ENCODE measurements at regions not wholly inside any gene's neighbourhood (a gene's known extent, or its start where the extent isn't known, plus 50 kb on each side); places are given as distances from the start of the nearest gene placed in this dataset.

DNA sequence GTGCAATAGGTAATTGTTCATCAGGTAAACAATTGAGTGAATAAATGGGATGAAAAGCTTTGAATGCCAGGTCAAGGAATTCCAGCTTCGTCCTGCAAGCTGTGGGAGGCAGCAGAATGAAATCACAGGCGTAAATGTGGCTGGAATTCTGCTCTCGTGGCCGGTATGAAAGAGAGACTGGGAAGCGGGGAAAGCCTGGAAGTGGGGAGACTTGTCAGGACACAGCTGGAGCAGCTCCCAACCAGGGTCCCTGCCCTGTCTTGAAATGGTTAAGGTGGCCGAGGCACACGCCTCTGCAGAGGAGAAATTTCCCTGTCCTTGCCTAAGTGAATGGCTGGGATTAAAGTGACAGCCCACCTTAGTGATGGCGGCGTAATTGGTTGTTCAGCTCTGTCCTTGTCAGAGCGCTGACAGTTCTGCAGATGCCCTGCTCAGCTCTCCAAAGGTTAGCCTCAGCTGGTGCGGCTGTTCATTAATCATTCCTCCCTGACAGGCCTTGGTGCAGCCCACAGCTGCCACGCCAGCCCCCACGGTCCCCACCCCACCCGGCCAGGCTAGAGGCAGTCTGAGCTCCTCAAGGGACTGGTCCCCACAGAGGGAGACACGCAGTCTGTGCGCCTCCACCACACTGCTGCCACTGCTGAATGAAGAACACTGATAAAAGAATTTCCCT is 398.3 kb upstream of the POU3F1 start:
- Histone ChIP-seq H3K9me3 (ENCODE audit: control insufficient read depth, low read length) (no peaks in the 10 kb centered on the region), H3K4me1 (ENCODE audit: control insufficient read depth, insufficient read depth, low read length, poor library complexity, severe bottlenecking) (no peaks in the 10 kb centered on the region), H3K36me3 (ENCODE audit: control insufficient read depth, insufficient read depth, low read length) (no peaks in the 10 kb centered on the region), H3K27ac (ENCODE audit: low read depth, low read length, severe bottlenecking) (no peak overlapping the region), H3K4me3 (ENCODE audit: extremely low read depth, insufficient read depth, low read length, poor library complexity, severe bottlenecking) (no peak overlapping the region)
- 69 to 75% methylated on average over 13 to 15 of the region's 16 CpGs for WGBS, 2 experiments (ENCODE audit: insufficient coverage in 2 of 2)

DNA sequence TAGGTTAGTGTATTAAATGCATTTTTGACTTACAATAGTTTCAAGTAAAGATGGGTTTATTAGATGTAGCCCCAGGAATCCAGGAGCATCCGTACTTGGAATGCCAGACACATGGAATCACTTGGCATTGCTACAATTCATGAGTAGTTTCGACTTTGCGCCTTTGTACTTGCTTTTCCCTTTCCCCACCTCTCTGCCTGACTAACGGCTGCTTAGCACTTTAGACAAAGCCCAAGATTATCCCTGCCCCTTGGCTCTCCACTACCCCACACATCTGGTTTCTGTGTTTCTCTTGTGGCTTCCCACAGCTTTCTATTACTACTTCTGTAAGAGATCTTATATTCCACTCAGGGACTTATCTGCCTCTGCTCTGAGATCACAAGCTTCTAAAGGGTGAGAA is 397.7 kb upstream of the POU3F1 start:
- H3K4me3 ChIP-seq (ENCODE audit: extremely low read depth, insufficient read depth, low read length, poor library complexity, severe bottlenecking): no peak overlapping the region
- H3K27ac ChIP-seq (ENCODE audit: low read depth, low read length, severe bottlenecking): no peak overlapping the region
- H3K9me3 ChIP-seq (ENCODE audit: control insufficient read depth, low read length): no peaks in the 10 kb centered on the region
- WGBS, 2 experiments (ENCODE audit: insufficient coverage in 2 of 2): 42 to 70% methylated on average over 2 to 4 of the region's 4 CpGs
- no peaks in the 10 kb centered on the region for H3K36me3 ChIP-seq (ENCODE audit: control insufficient read depth, insufficient read depth, low read length)
- H3K4me1 ChIP-seq (ENCODE audit: control insufficient read depth, insufficient read depth, low read length, poor library complexity, severe bottlenecking): no peaks in the 10 kb centered on the region

DNA sequence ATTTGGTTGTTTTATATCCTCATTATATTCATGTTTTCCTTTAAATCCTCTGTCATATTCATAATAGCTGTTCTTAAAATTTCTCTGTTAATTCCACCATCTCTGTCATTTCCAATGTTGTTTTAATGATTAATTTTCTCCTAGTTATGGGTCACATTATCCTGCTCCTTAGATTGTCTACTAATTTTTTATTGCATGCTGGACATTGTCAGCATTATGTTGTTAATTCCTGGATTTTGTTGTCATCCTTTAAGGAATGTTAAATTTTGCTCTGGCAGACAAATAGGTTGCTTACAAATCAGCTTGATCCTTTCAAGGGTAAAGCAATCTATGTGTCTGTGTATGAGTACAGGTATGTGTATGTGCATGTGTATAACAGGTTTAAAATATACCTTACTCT is 393.8 kb upstream of the POU3F1 start:
- Histone ChIP-seq H3K36me3 (ENCODE audit: control insufficient read depth, insufficient read depth, low read length) (no peaks in the 10 kb centered on the region), H3K9me3 (ENCODE audit: control insufficient read depth, low read length) (no peaks in the 10 kb centered on the region), H3K4me3 (ENCODE audit: extremely low read depth, insufficient read depth, low read length, poor library complexity, severe bottlenecking) (no peak overlapping the region), H3K4me1 (ENCODE audit: control insufficient read depth, insufficient read depth, low read length, poor library complexity, severe bottlenecking) (no peaks in the 10 kb centered on the region), H3K27ac (ENCODE audit: low read depth, low read length, severe bottlenecking) (no peak overlapping the region)

DNA sequence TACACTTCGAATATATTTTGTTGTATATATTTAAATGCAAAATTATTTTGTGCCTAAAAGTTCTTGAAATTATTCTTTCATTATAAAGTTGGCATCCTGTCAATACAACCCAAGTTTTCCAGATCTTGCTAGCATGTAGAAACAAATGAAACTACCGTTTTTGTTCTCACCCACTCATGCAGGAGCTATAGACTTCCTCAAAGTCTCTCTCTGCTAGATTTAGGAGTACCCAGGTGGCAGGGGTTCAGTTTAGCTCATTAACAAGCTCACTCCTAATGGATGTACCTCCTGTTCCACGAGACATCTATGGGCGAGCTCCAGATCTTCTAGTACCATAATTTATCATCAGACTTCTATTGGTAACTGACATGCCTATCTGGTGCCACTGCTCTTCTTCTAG is 390.2 kb upstream of the POU3F1 start:
- no peaks in the 10 kb centered on the region for H3K36me3 ChIP-seq (ENCODE audit: control insufficient read depth, insufficient read depth, low read length)
- H3K27ac ChIP-seq (ENCODE audit: low read depth, low read length, severe bottlenecking): no peak overlapping the region
- no peak overlapping the region for H3K4me3 ChIP-seq (ENCODE audit: extremely low read depth, insufficient read depth, low read length, poor library complexity, severe bottlenecking)
- H3K4me1 ChIP-seq (ENCODE audit: control insufficient read depth, insufficient read depth, low read length, poor library complexity, severe bottlenecking): no peaks in the 10 kb centered on the region
- H3K9me3 ChIP-seq (ENCODE audit: control insufficient read depth, low read length): no peaks in the 10 kb centered on the region
- 94 to 100% methylated on average over 2 to 3 of the region's 4 CpGs for WGBS, 2 experiments (ENCODE audit: insufficient coverage in 2 of 2)

DNA sequence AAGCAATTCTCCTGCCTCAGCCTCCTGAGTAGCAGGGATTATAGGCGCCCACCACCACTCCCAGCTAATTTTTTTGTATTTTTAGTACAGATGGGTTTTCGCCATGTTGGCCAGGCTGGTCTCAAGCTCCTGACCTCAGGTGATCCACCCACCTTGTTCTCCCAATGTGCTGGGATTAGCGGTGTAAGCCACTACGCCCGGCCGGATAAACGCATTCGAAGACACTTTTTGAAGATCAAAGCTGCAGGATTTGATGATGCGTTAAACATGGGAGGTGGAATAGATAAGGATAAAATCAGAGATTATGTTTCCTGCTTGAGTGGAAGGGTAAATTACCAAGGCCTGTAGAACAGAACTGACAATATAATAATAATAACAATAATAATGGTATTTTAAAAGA is 389.4 kb upstream of the POU3F1 start:
- Histone ChIP-seq H3K36me3 (ENCODE audit: control insufficient read depth, insufficient read depth, low read length) (no peaks in the 10 kb centered on the region), H3K27ac (ENCODE audit: low read depth, low read length, severe bottlenecking) (no peak overlapping the region), H3K4me3 (ENCODE audit: extremely low read depth, insufficient read depth, low read length, poor library complexity, severe bottlenecking) (no peak overlapping the region), H3K4me1 (ENCODE audit: control insufficient read depth, insufficient read depth, low read length, poor library complexity, severe bottlenecking) (no peaks in the 10 kb centered on the region), H3K9me3 (ENCODE audit: control insufficient read depth, low read length) (no peaks in the 10 kb centered on the region)
- WGBS, 2 experiments (ENCODE audit: insufficient coverage in 2 of 2): 77 to 83% methylated on average over 3 to 8 of the region's 9 CpGs

DNA sequence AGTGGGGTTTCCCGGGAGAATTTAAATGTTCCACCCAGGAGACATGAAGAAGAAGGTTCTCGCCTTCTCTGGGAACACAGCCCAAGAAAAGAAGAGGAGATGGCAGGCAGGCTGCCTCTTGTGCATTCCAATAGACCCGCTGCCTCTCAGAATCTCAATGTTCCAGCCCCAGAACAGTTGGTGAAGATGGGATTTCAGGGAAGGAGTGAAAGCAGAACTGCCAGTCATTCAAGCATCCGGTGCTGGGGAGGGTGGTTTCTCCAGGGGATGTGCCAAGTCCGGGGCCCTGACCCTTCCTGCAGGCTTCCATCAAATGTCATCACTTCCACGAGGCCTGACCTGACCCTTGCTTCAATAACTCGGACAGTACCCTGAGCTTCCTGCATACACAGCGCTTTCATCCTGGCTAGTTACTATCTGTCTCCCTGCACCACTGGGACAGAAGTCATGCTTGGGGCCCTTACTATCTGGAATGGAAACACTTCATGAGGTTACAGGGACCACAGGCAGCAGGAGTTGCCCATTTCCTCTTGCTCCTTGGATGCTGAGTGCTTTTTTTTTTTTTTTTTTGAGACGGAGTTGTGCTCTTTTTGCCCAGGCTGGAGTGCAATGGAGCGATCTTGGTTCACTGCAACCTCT is 386.6 kb upstream of the POU3F1 start:
- Histone ChIP-seq H3K36me3 (ENCODE audit: control insufficient read depth, insufficient read depth, low read length) (no peaks in the 10 kb centered on the region), H3K9me3 (ENCODE audit: control insufficient read depth, low read length) (no peaks in the 10 kb centered on the region), H3K4me1 (ENCODE audit: control insufficient read depth, insufficient read depth, low read length, poor library complexity, severe bottlenecking) (no peaks in the 10 kb centered on the region), H3K4me3 (ENCODE audit: extremely low read depth, insufficient read depth, low read length, poor library complexity, severe bottlenecking) (no peak overlapping the region), H3K27ac (ENCODE audit: low read depth, low read length, severe bottlenecking) (no peak overlapping the region)
- WGBS, 2 experiments (ENCODE audit: insufficient coverage in 2 of 2): 76 to 80% methylated on average over 7 of the region's 10 CpGs

DNA sequence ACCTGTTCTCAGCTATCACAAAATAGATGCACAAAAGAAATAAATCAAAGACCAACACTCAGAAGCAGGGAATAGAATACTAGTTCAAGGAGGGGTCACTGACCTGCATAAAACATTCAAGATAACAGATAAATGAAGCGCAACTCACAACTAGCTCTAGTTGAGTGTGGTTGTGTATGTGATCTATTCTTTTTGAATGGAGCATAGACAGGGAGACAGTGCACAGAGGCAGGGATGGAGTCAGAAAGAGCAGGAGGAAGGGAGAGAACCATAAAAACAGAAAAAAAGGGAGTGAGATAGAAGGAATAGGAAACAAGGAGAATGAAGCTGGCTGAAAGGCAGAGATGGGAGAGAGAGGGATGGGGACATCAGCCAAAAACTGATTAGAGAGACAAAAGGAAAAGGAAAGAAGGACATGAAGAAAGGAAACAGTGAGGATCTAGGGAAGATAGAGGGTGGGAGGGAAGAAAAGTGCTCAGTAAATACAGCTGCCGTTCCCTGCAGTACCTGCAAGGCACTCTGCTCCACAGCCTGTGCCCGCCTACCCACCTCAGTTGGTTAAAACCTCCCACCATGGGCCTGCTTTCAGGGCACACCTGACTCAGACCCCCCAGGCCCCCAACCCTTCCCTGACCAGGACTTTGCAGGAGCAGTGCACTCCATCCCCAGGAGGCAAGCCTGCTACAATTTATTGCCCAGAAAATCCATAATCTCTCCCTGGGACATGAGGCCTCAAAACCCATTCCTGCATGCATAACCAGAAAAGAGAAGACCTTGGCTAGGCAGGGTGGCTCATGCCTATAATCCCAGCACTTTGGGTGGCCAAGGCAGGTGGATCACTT is 385.2 kb upstream of the POU3F1 start:
- Histone ChIP-seq H3K9me3 (ENCODE audit: control insufficient read depth, low read length) (no peaks in the 10 kb centered on the region), H3K27ac (ENCODE audit: low read depth, low read length, severe bottlenecking) (no peak overlapping the region), H3K4me1 (ENCODE audit: control insufficient read depth, insufficient read depth, low read length, poor library complexity, severe bottlenecking) (no peaks in the 10 kb centered on the region), H3K4me3 (ENCODE audit: extremely low read depth, insufficient read depth, low read length, poor library complexity, severe bottlenecking) (no peak overlapping the region), H3K36me3 (ENCODE audit: control insufficient read depth, insufficient read depth, low read length) (no peaks in the 10 kb centered on the region)
- 100% methylated on average over 1 to 2 of the region's 3 CpGs for WGBS, 2 experiments (ENCODE audit: insufficient coverage in 2 of 2)

DNA sequence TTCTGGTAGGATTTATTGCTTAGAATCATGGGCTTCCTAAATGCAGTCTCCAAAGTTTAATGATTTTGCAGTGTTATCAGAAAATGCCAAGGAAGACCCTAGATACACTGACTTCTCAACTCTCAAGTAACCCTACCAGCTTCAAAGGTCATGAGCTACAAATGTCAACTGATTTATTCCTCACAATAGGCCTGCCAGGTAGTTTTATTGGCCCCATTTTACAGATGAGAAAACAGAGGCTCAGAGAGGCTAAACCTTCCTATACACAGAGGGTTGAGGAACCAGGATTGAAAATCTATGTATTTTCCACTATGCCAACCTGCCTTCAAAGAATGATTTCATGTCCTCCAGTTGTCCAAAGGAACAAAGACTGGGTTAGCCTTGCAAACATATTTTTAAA is 384.4 kb upstream of the POU3F1 start:
- H3K4me3 ChIP-seq (ENCODE audit: extremely low read depth, insufficient read depth, low read length, poor library complexity, severe bottlenecking): no peak overlapping the region
- H3K27ac ChIP-seq (ENCODE audit: low read depth, low read length, severe bottlenecking): no peak overlapping the region
- no peaks in the 10 kb centered on the region for H3K9me3 ChIP-seq (ENCODE audit: control insufficient read depth, low read length)
- no peaks in the 10 kb centered on the region for H3K4me1 ChIP-seq (ENCODE audit: control insufficient read depth, insufficient read depth, low read length, poor library complexity, severe bottlenecking)
- no peaks in the 10 kb centered on the region for H3K36me3 ChIP-seq (ENCODE audit: control insufficient read depth, insufficient read depth, low read length)

DNA sequence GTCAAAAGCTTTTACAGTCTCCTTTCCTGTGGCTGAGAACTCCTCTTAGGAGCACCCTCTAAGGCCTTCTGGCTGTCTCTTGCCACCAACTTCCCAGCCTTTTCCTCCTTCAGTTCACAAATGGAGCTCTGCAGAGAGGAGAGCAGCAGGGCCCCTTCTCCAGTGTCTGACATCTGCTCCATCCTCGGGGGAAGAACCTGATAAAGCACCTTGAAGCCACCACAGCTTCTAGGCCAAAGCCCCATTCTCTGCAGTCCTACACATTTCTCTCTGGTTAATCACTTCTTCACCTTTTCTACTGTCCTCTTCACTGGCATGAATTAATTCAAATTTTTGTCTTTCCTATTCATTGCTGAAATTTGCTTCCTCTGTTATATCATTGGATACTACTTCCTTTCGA is 378.1 kb upstream of the POU3F1 start:
- Histone ChIP-seq H3K9me3 (ENCODE audit: control insufficient read depth, low read length) (peaks cover 4% of the 10 kb centered on the region), H3K36me3 (ENCODE audit: control insufficient read depth, insufficient read depth, low read length) (no peaks in the 10 kb centered on the region), H3K27ac (ENCODE audit: low read depth, low read length, severe bottlenecking) (no peak overlapping the region), H3K4me1 (ENCODE audit: control insufficient read depth, insufficient read depth, low read length, poor library complexity, severe bottlenecking) (no peaks in the 10 kb centered on the region), H3K4me3 (ENCODE audit: extremely low read depth, insufficient read depth, low read length, poor library complexity, severe bottlenecking) (no peak overlapping the region)
- 43 to 51% methylated on average over 2 of the region's 2 CpGs for WGBS, 2 experiments (ENCODE audit: insufficient coverage in 2 of 2)

DNA sequence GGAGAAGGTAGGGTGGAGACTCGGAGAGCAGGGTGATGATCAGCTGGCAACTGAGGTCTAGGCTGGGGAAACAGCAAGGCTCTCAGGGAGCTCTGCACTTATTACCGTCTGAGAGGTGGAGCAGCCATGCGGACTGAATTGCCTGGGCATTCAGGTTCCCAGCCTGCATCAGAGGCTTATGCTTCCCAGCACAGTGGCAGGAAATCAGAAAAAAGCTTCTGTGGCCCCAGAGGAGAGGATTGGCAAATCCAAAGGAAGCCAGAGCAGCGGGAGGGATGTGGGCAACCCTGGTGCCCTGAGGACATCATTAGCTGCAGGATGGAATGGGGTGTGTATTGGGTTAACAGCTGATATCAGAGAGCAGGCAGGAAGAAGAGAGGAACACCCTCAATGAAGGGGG is 374.1 kb upstream of the POU3F1 start:
- no peak overlapping the region for H3K27ac ChIP-seq (ENCODE audit: low read depth, low read length, severe bottlenecking)
- H3K36me3 ChIP-seq (ENCODE audit: control insufficient read depth, insufficient read depth, low read length): no peaks in the 10 kb centered on the region
- peaks cover 13% of the 10 kb centered on the region for H3K9me3 ChIP-seq (ENCODE audit: control insufficient read depth, low read length)
- H3K4me3 ChIP-seq (ENCODE audit: extremely low read depth, insufficient read depth, low read length, poor library complexity, severe bottlenecking): no peak overlapping the region
- 87 to 96% methylated on average over 4 of the region's 4 CpGs for WGBS, 2 experiments (ENCODE audit: insufficient coverage in 2 of 2)
- H3K4me1 ChIP-seq (ENCODE audit: control insufficient read depth, insufficient read depth, low read length, poor library complexity, severe bottlenecking): no peaks in the 10 kb centered on the region
